ENCODE measurements at regions not wholly inside any gene's neighbourhood (a gene's known extent, or its start where the extent isn't known, plus 50 kb on each side); places are given as distances from the start of the nearest gene placed in this dataset.

GRCh38 chr22:27462190-27462589, 339.4 kb downstream of the MN1 start:
- TF ChIP-seq CTCF (IDR thresholded peaks at IDR 0.05) = no peak
- DNase-seq (ENCODE audit: low spot score) (no peak), ATAC-seq (ENCODE audit: low FRiP score) (no peak)

GRCh38 chr22:27463121-27463660, 338.4 kb downstream of the MN1 start:
- ATAC-seq (ENCODE audit: low FRiP score) (no peak), DNase-seq (ENCODE audit: low spot score) (no peak)
- no peak for TF ChIP-seq CTCF (IDR thresholded peaks at IDR 0.05)

GRCh38 chr22:27466229-27466628, 335.3 kb downstream of the MN1 start:
- ATAC-seq (ENCODE audit: low FRiP score) (no peak), DNase-seq (ENCODE audit: low spot score) (no peak)
- TF ChIP-seq CTCF (IDR thresholded peaks at IDR 0.05) = no peak

- no peak for DNase-seq (ENCODE audit: low spot score)
- no peak for ATAC-seq (ENCODE audit: low FRiP score)
- TF ChIP-seq CTCF (IDR thresholded peaks at IDR 0.05) = no peak
These were observed 334.6 kb downstream of the MN1 start for GRCh38 chr22:27466778-27467438.

- no peak for TF ChIP-seq CTCF (IDR thresholded peaks at IDR 0.05)
- ATAC-seq (ENCODE audit: low FRiP score) (no peak), DNase-seq (ENCODE audit: low spot score) (no peak)
These were observed 333.8 kb downstream of the MN1 start for GRCh38 chr22:27467711-27468110.

- no peak for TF ChIP-seq CTCF (IDR thresholded peaks at IDR 0.05)
- ATAC-seq (ENCODE audit: low FRiP score) = no peak
- DNase-seq (ENCODE audit: low spot score) = no peak
These were observed 332.8 kb downstream of the MN1 start for GRCh38 chr22:27468712-27469111.

DNA sequence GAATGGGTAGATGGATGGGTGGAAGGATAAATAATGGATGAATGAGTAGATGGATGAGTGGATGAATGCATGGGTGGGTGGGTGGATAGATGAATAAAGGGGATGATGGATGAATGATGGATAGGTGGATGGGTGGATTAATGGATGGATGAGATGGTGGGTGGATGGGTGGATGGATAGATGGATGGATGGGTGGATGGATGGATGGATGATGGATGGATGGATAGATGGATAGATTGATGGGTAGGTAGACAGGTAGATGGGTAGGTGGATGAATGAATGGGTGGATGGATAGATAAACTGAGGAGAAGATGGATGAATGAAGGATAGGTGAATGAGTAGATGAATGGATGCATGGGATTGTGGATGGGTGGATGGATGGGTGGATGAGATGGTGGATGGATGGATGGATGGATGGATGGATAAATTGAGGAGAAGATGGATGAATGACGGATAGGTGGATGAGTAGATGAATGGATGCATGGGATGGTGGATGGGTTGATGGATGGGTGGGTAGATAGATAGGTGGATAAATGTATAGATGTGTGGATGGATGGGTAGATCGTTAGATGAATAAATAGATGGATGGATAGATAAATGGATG, 331.3 kb downstream of the MN1 start:
- no peak for TF ChIP-seq CTCF (IDR thresholded peaks at IDR 0.05)
- DNase-seq (ENCODE audit: low spot score) (no peak), ATAC-seq (ENCODE audit: low FRiP score) (no peak)
